ENCODE measurements at regions not wholly inside any gene's neighbourhood (a gene's known extent, or its start where the extent isn't known, plus 50 kb on each side); places are given as distances from the start of the nearest gene placed in this dataset.

- TF ChIP-seq POU6F1 (CRISPR knock-in tag; IDR thresholded peaks at IDR 0.05; ENCODE audit: borderline replicate concordance, low read depth) (no peak), ZNF8 (CRISPR knock-in tag; IDR thresholded peaks at IDR 0.05) (no peak), PATZ1 (CRISPR knock-in tag; IDR thresholded peaks at IDR 0.05; ENCODE audit: borderline replicate concordance) (no peak), ZNF565 (CRISPR knock-in tag; conservative IDR thresholded peaks at IDR 0.05; ENCODE audit: low read depth) (no peak), ISL1 (CRISPR knock-in tag; IDR thresholded peaks at IDR 0.05) (no peak), ARNTL (CRISPR knock-in tag; IDR thresholded peaks at IDR 0.05; ENCODE audit: borderline replicate concordance, low read depth) (no peak), CREB5 (CRISPR knock-in tag; IDR thresholded peaks at IDR 0.05; ENCODE audit: low read depth) (no peak), OSR1 (CRISPR knock-in tag; IDR thresholded peaks at IDR 0.05) (no peak), ZFP30 (CRISPR knock-in tag; IDR thresholded peaks at IDR 0.05) (no peak), RARB (CRISPR knock-in tag; IDR thresholded peaks at IDR 0.05) (no peak), BACH2 (CRISPR knock-in tag; IDR thresholded peaks at IDR 0.05; ENCODE audit: borderline replicate concordance) (no peak), ZC3H10 (CRISPR knock-in tag; IDR thresholded peaks at IDR 0.05) (no peak)
These were observed 143.8 kb downstream of the PALM2AKAP2 start for GRCh38 chr9:109923806-109924205.
